OCI-LY1 (cell line): ENCODE measurements at regions not wholly inside any gene's neighbourhood (a gene's known extent, or its start where the extent isn't known, plus 50 kb on each side); places are given as distances from the start of the nearest gene placed in this dataset.

Experiments
- CTCF ChIP-seq: fragments of 200-600 bp; sonication (generic), shearing (Covaris generic); IDR thresholded peaks from 2 replicates; pipeline ENCODE4 v1.5.1; 2017; ENCODE audit warnings: mild to moderate bottlenecking, antibody characterized with exemption, low read length, moderate library complexity, mixed read lengths
- EZH2 ChIP-seq: fragments of 200-600 bp; sonication (generic), shearing (Covaris generic); IDR thresholded peaks from 2 replicates; pipeline ENCODE4 v1.8.0; 2017; ENCODE audit warnings: borderline replicate concordance, mixed run types, mild to moderate bottlenecking, antibody characterized with exemption, low read length, moderate library complexity, mixed read lengths

DNA sequence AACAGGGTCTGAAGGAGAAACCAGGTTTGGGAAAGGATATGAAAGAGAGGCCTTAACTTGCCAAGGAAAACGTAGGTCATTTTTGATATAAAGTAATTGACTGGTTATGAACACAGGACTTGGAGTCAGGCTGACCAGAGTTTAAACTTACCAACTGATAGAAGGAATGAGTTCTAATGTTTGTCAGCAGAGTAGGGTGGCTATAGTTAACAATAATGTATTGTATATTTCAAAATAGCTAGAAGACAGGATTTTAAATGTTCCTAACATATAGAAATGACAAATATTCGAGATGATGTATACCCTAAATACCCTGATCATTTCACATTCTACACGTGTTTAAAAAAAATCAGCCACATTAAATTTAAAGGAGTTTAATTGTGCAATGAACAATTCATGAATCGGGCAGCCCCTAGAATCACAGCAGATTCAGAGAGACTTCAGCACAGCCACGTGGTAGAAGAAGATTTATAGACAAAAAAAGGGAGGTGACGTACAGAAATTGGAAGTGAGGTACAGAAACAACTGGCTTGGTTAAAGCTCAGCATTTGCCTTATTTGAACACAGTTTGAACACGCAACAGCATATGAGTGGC, 52.5 kb upstream of the PLEKHG7 start:
- TF ChIP-seq CTCF: no peak
- TF ChIP-seq EZH2: no peak
